OCI-LY7 (cell line): ENCODE measurements at regions not wholly inside any gene's neighbourhood (a gene's known extent, or its start where the extent isn't known, plus 50 kb on each side); places are given as distances from the start of the nearest gene placed in this dataset.

ENCODE experiments used
- BruUV-seq: library from RNA; stranded (reverse); fragments of 400-500 nt; replicated peaks from 2 replicates; lab custom pipeline; 2021; lab: Mats Ljungman, UMichigan
- CTCF ChIA-PET: fragments of 300-600 bp; sonication (Branson Sonifier 250); formaldehyde crosslinking; loops from one replicate; lab custom pipeline; 2022; ENCODE audit warnings: antibody characterized with exemption; ENCODE audit not compliant: unreplicated experiment; lab: Charles Lee
- POLR2A ChIA-PET: fragments of 300-600 bp; sonication (Branson Sonifier 250); formaldehyde crosslinking; loops from one replicate; lab custom pipeline; 2022; ENCODE audit warnings: antibody characterized with exemption; lab: Charles Lee
- DNase-seq: peaks from one replicate; pipeline ENCODE4 v3.0.0-alpha.2; 2015; ENCODE audit warnings: low spot score
- H2AFZ ChIP-seq: fragments of 200-600 bp; sonication (generic), shearing (Covaris generic); 2 replicates; pipeline ENCODE4 v1.6.1; 2014; ENCODE audit warnings: mild to moderate bottlenecking, antibody characterized with exemption, low read length, moderate library complexity
- H3K27ac ChIP-seq: fragments of 200-600 bp; sonication (generic); 2 replicates; pipeline ENCODE4 v1.5.1; 2014; ENCODE audit warnings: mixed run types, low read depth, mild to moderate bottlenecking, moderate library complexity, low read length, inconsistent platforms; ENCODE audit not compliant: poor library complexity, severe bottlenecking
- H3K36me3 ChIP-seq: fragments of 200-600 bp; sonication (generic); 2 replicates; pipeline ENCODE4 v1.6.1; 2014; ENCODE audit warnings: mild to moderate bottlenecking, antibody characterized with exemption, low read length, moderate library complexity, mixed read lengths; ENCODE audit not compliant: insufficient read depth
- H3K4me1 ChIP-seq: fragments of 200-600 bp; sonication (generic); 2 replicates; pipeline ENCODE4 v1.5.1; 2014; ENCODE audit warnings: mild to moderate bottlenecking, low read length; ENCODE audit not compliant: insufficient read depth, poor library complexity, severe bottlenecking
- H3K4me2 ChIP-seq: fragments of 200-600 bp; sonication (generic); 2 replicates; pipeline ENCODE4 v1.6.1; 2014; ENCODE audit warnings: mild to moderate bottlenecking, low read length
- H3K4me3 ChIP-seq: fragments of 200-600 bp; sonication (generic); 2 replicates; pipeline ENCODE4 v1.5.1; 2014; ENCODE audit warnings: mild to moderate bottlenecking, low read depth, low read length; ENCODE audit not compliant: poor library complexity, severe bottlenecking
- H3K79me2 ChIP-seq: fragments of 200-600 bp; sonication (generic); 2 replicates; pipeline ENCODE4 v1.6.1; 2016; ENCODE audit warnings: low read depth, mild to moderate bottlenecking, low read length, moderate library complexity, mixed read lengths; ENCODE audit not compliant: insufficient read depth
- H3K9me2 ChIP-seq: fragments of 200-600 bp; sonication (generic); 2 replicates; pipeline ENCODE4 v1.6.1; 2016; ENCODE audit warnings: mild to moderate bottlenecking, low read length, mixed read lengths; ENCODE audit not compliant: insufficient read depth
- H3K9me3 ChIP-seq: fragments of 200-600 bp; sonication (generic); 2 replicates; pipeline ENCODE4 v1.6.1; 2014; ENCODE audit warnings: mild to moderate bottlenecking, mixed run types, low read length, mixed read lengths
- H4K20me1 ChIP-seq: fragments of 200-600 bp; sonication (generic); 2 replicates; pipeline ENCODE4 v1.6.1; 2014; ENCODE audit warnings: mild to moderate bottlenecking, antibody characterized with exemption, low read length, moderate library complexity, mixed read lengths; ENCODE audit not compliant: insufficient read depth
- EZH2phosphoT487 ChIP-seq: fragments of 200-600 bp; sonication (generic); IDR thresholded peaks from 2 replicates; pipeline ENCODE4 v1.6.1; 2018; ENCODE audit warnings: low read depth, borderline replicate concordance, mild to moderate bottlenecking, mixed run types, antibody characterized with exemption, low read length, moderate library complexity, mixed read lengths
- intact Hi-C: fragments of 100-400 bp; cut with micrococcal nuclease; formaldehyde crosslinking; loops from one replicate; pipeline ENCODE4 v1.10.0; 2022; ENCODE audit not compliant: unreplicated experiment
- TF ChIP-seq, protein P1 (sequence below): fragments of 200-600 bp; sonication (generic); conservative IDR thresholded peaks from 2 replicates; pipeline ENCODE4 v1.5.1; 2014; ENCODE audit warnings: mild to moderate bottlenecking, antibody characterized with exemption, low read length, moderate library complexity, mixed read lengths

DNA sequence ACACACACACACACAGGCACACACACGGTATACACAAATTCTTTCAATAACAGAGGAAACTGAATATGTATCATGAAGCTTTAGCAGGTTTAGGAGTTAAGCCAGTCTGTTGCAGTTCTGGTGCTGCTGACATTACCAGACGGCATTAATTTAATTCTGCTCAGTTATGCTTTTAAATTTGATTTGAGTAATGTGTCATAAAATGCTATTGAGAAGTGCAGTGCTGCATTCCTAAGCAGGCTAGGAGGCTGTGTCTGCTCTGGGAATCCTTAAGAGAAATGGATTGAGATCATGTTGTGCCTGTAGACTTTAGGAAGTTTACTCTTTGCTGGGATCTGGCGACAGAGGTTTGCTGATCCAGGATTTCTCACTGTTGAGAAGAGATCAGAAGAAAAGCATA lies 733.8 kb downstream of the BRINP1 start:
- no TSS peak for BruUV-seq
- H3K4me3 ChIP-seq, result no peak overlapping the region
- no peak for DNase-seq
- H3K4me1 ChIP-seq, result no peaks in the 10 kb centered on the region
- intact Hi-C loops, result no loop called here
- no peak overlapping the region for H2AFZ ChIP-seq
- no peaks in the 10 kb centered on the region for H3K79me2 ChIP-seq
- no peaks in the 10 kb centered on the region for H3K9me3 ChIP-seq
- H3K4me2 ChIP-seq, result no peak overlapping the region
- H3K9me2 ChIP-seq, result no peaks in the 10 kb centered on the region
- H3K36me3 ChIP-seq, result no peaks in the 10 kb centered on the region
- CTCF ChIA-PET, result no interaction called here
- no peaks in the 10 kb centered on the region for H4K20me1 ChIP-seq
- H3K27ac ChIP-seq, result no peak overlapping the region
- POLR2A ChIA-PET, result interaction anchor here (0.7 kb wide), 1 partner anchor 747 kb away, joined by 3 read pairs; no protein-coding TSS in a partner anchor
- TF ChIP-seq, protein P1, sequence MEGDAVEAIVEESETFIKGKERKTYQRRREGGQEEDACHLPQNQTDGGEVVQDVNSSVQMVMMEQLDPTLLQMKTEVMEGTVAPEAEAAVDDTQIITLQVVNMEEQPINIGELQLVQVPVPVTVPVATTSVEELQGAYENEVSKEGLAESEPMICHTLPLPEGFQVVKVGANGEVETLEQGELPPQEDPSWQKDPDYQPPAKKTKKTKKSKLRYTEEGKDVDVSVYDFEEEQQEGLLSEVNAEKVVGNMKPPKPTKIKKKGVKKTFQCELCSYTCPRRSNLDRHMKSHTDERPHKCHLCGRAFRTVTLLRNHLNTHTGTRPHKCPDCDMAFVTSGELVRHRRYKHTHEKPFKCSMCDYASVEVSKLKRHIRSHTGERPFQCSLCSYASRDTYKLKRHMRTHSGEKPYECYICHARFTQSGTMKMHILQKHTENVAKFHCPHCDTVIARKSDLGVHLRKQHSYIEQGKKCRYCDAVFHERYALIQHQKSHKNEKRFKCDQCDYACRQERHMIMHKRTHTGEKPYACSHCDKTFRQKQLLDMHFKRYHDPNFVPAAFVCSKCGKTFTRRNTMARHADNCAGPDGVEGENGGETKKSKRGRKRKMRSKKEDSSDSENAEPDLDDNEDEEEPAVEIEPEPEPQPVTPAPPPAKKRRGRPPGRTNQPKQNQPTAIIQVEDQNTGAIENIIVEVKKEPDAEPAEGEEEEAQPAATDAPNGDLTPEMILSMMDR, result no peak
- no peak for TF ChIP-seq EZH2phosphoT487

DNA sequence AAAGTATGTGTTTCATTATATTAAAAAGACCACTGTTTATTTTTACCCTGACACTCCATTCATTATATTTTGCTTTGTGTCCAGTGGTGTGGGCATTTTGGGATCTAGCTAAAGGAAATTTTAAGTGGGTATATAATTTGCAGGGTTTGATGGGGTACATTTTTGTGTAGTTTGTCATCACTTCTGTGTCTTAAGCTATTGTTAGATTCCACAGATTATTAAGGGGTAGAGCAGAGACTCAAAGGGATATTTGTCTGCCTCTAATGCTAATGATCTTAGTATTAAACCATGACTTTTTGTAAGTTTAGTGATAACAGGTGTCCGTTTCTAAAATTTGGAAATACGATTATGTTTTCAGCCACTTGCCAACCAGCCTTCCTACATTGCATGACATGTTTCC lies 731.6 kb downstream of the BRINP1 start:
- Histone ChIP-seq H3K4me1 (no peaks in the 10 kb centered on the region), H3K4me3 (no peak overlapping the region), H3K79me2 (no peaks in the 10 kb centered on the region), H3K9me2 (no peaks in the 10 kb centered on the region), H3K36me3 (no peaks in the 10 kb centered on the region), H3K9me3 (no peaks in the 10 kb centered on the region), H4K20me1 (no peaks in the 10 kb centered on the region), H2AFZ (no peak overlapping the region), H3K4me2 (no peak overlapping the region), H3K27ac (no peak overlapping the region)
- intact Hi-C loops, result no loop called here
- no peak for DNase-seq
- BruUV-seq, result no TSS peak
- CTCF ChIA-PET, result no interaction called here
- POLR2A ChIA-PET, result interaction anchor here (0.6 kb wide), 1 partner anchor 235 kb away, joined by 3 read pairs; no protein-coding TSS in a partner anchor
- TF ChIP-seq EZH2phosphoT487, result no peak
- TF ChIP-seq, protein P1, result no peak

DNA sequence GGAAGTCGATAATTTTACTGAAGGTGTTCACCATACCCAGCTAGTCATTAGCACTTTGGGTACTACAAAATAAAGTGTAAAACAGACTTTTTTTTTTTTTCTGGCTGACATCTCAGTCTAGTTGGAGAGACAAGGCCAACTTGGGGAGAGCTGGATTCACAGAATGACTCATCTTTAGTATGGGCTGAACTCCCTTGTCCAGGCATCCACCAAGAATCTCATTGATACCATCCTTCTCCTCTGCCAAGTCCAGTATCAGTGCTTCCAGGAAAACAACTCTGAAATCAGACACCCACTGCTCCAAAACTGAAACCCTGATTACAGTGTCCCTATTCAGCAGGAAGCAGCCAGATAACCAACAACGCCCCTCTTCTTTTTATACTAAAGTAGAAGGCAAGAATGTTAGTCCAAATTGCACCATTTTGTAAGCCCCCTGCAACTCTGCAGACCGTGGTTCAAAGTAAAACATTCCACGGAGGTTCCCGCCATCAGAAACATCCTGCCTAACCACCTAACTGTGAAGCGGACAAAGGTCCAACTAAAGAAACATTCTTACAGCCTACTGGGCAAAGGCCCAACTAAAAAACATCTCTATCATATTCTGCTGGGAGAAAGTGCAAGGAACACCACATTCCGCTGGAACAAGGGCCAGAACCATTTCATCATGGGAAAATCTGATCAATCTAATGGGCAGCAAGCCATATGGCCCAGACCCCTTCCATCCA lies 728.2 kb downstream of the BRINP1 start:
- no peak for TF ChIP-seq EZH2phosphoT487
- TF ChIP-seq, protein P1, result no peak
- Histone ChIP-seq H4K20me1 (no peaks in the 10 kb centered on the region), H3K36me3 (no peaks in the 10 kb centered on the region), H2AFZ (no peak overlapping the region), H3K9me3 (no peaks in the 10 kb centered on the region), H3K9me2 (no peaks in the 10 kb centered on the region), H3K79me2 (no peaks in the 10 kb centered on the region), H3K4me3 (no peak overlapping the region), H3K27ac (no peak overlapping the region), H3K4me2 (no peak overlapping the region), H3K4me1 (no peaks in the 10 kb centered on the region)
- BruUV-seq, result no TSS peak
- CTCF ChIA-PET, result no interaction called here
- DNase-seq, result no peak
- intact Hi-C loops, result no loop called here
- POLR2A ChIA-PET, result interaction anchor here (0.6 kb wide), 2 partner anchors 478 to 821 kb away, joined by 3 read pairs; no protein-coding TSS in a partner anchor
